Mesenchymal stem cell (in vitro differentiated cells and primary cell): ENCODE measurements at regions not wholly inside any gene's neighbourhood (a gene's known extent, or its start where the extent isn't known, plus 50 kb on each side); places are given as distances from the start of the nearest gene placed in this dataset.

Source experiments
- DNase-seq: peaks from one replicate; pipeline ENCODE4 v3.0.0-alpha.2; 2013
- H2AFZ ChIP-seq: one replicate; pipeline ENCODE4 v1.6.1; 2013; ENCODE audit warnings: low read depth, mild to moderate bottlenecking, control low read depth, inconsistent platforms, low read length, moderate library complexity
- H2AK5ac ChIP-seq: 2 replicates; pipeline ENCODE4 v1.6.1; 2013; ENCODE audit warnings: low read length, moderate library complexity, mild to moderate bottlenecking, inconsistent platforms; ENCODE audit not compliant: severe bottlenecking
- H2BK120ac ChIP-seq: one replicate; pipeline ENCODE4 v1.6.1; 2013; ENCODE audit warnings: low read depth, mild to moderate bottlenecking, inconsistent platforms, low read length, moderate library complexity
- H2BK12ac ChIP-seq, 2 experiments: one replicate each; pipeline ENCODE4 v1.6.1; 2013; ENCODE audit warnings: inconsistent platforms in 2 of 2, low read length in 2 of 2, mild to moderate bottlenecking in 2 of 2, moderate library complexity in 2 of 2, control low read depth in 1 of 2
- H2BK15ac ChIP-seq: one replicate; pipeline ENCODE4 v1.6.1; 2013; ENCODE audit warnings: mild to moderate bottlenecking, low read depth, inconsistent platforms; ENCODE audit not compliant: poor library complexity, severe bottlenecking
- H2BK5ac ChIP-seq: 2 replicates; pipeline ENCODE4 v1.6.1; 2013; ENCODE audit warnings: low read depth, mild to moderate bottlenecking, low read length, control low read depth, inconsistent platforms; ENCODE audit not compliant: poor library complexity, severe bottlenecking
- H3K14ac ChIP-seq, 2 experiments: one replicate each; pipeline ENCODE4 v1.6.1; 2013; ENCODE audit warnings: inconsistent platforms in 2 of 2, low read length in 2 of 2, control low read depth in 1 of 2, mild to moderate bottlenecking in 1 of 2, moderate library complexity in 1 of 2
- H3K18ac ChIP-seq, 2 experiments: one replicate each; pipeline ENCODE4 v1.6.1; 2013; ENCODE audit warnings: inconsistent platforms in 2 of 2, low read length in 2 of 2, control low read depth in 1 of 2, low read depth in 1 of 2, mild to moderate bottlenecking in 1 of 2
- H3K23ac ChIP-seq, 2 experiments: one replicate each; pipeline ENCODE4 v1.6.1; 2013; ENCODE audit warnings: inconsistent platforms in 2 of 2, low read length in 2 of 2, mild to moderate bottlenecking in 2 of 2, moderate library complexity in 2 of 2, control low read depth in 1 of 2
- H3K27ac ChIP-seq: 2 replicates; pipeline ENCODE4 v1.5.1; 2013; ENCODE audit warnings: mild to moderate bottlenecking, moderate library complexity, low read length, control low read depth, inconsistent platforms; ENCODE audit not compliant: poor library complexity, severe bottlenecking
- H3K27me3 ChIP-seq, 2 experiments: 2 replicates each; pipeline versions ENCODE4 v1.6.1 to v1.7.0; 2013; ENCODE audit warnings: low read length in 2 of 2, mild to moderate bottlenecking in 2 of 2, moderate library complexity in 2 of 2, control low read depth in 1 of 2, inconsistent platforms in 1 of 2; ENCODE audit not compliant: control insufficient read depth in 1 of 2, insufficient read depth in 1 of 2
- H3K36me3 ChIP-seq, 2 experiments: 2 replicates each; pipeline versions ENCODE4 v1.6.1 to v1.7.0; 2013; ENCODE audit warnings: low read length in 2 of 2, control low read depth in 1 of 2, inconsistent platforms in 1 of 2, low read depth in 1 of 2, mild to moderate bottlenecking in 1 of 2; ENCODE audit not compliant: insufficient read depth in 2 of 2, control insufficient read depth in 1 of 2
- H3K4ac ChIP-seq, 2 experiments: one replicate each; pipeline ENCODE4 v1.6.1; 2013; ENCODE audit warnings: inconsistent platforms in 2 of 2, low read length in 2 of 2, mild to moderate bottlenecking in 2 of 2, moderate library complexity in 2 of 2, control low read depth in 1 of 2, low read depth in 1 of 2
- H3K4me1 ChIP-seq: 2 replicates; pipeline ENCODE4 v1.6.1; 2013; ENCODE audit warnings: low read depth, low read length, control low read depth; ENCODE audit not compliant: control insufficient read depth, insufficient read depth
- H3K4me2 ChIP-seq: 2 replicates; pipeline ENCODE4 v1.6.1; 2013; ENCODE audit warnings: low read length, mild to moderate bottlenecking, inconsistent platforms; ENCODE audit not compliant: poor library complexity, severe bottlenecking
- H3K4me3 ChIP-seq, 2 experiments: 2 replicates each; pipeline versions ENCODE4 v1.5.1 to v1.7.0; 2013; ENCODE audit warnings: low read length in 2 of 2, mild to moderate bottlenecking in 2 of 2, control low read depth in 1 of 2, low read depth in 1 of 2; ENCODE audit not compliant: insufficient read depth in 1 of 2
- H3K79me1 ChIP-seq: replicated peaks from 2 replicates; pipeline ENCODE4 v1.6.1; 2013; ENCODE audit warnings: mild to moderate bottlenecking, control low read depth, low read length, inconsistent platforms; ENCODE audit not compliant: poor library complexity, severe bottlenecking
- H3K9ac ChIP-seq: 2 replicates; pipeline ENCODE4 v1.7.0; 2013; ENCODE audit warnings: mild to moderate bottlenecking, low read length, moderate library complexity
- H3K9me3 ChIP-seq: 2 replicates; pipeline ENCODE4 v1.7.0; 2013; ENCODE audit warnings: mild to moderate bottlenecking, low read length; ENCODE audit not compliant: control insufficient read depth
- H4K8ac ChIP-seq: one replicate; pipeline ENCODE4 v1.6.1; 2013; ENCODE audit warnings: inconsistent platforms, mild to moderate bottlenecking, low read length, moderate library complexity
- H4K91ac ChIP-seq: one replicate; pipeline ENCODE4 v1.6.1; 2013; ENCODE audit warnings: mild to moderate bottlenecking, low read length, inconsistent platforms
- WGBS: methylation state at CpG from one replicate; pipeline ENCODE4 v1.1.7; 2013; ENCODE audit warnings: mixed read lengths; 5-methylcytosine and 5-hydroxymethylcytosine counted together

GRCh38 chr3:10722911-10723310 lies 93.1 kb upstream of the SLC6A11 start:
- Histone ChIP-seq H3K14ac (no peak overlapping the region), H3K9me3 (no peaks in the 10 kb centered on the region), H3K4me3 (no peak overlapping the region), H3K23ac (no peak overlapping the region), H3K4ac (no peak overlapping the region), H3K9ac (no peak overlapping the region), H4K8ac (no peak overlapping the region), H3K4me1 (no peaks in the 10 kb centered on the region), H4K91ac (no peak overlapping the region), H2BK5ac (no peak overlapping the region), H3K36me3 (no peaks in the 10 kb centered on the region), H2BK120ac (no peak overlapping the region), H2BK12ac (no peak overlapping the region), H2BK15ac (no peak overlapping the region), H2AFZ (no peak overlapping the region), H3K27me3 (peaks cover 8 to 32% of the 10 kb centered on the region in 2 experiments), H3K18ac (no peak overlapping the region), H2AK5ac (no peak overlapping the region), H3K4me2 (no peak overlapping the region), H3K27ac (no peak overlapping the region), H3K79me1 (no peaks in the 10 kb centered on the region)
- WGBS, result 75% methylated on average over 5 of the region's 6 CpGs
- no peak for DNase-seq

GRCh38 chr3:10723991-10724390 lies 92.0 kb upstream of the SLC6A11 start:
- Histone ChIP-seq H2BK12ac (no peak overlapping the region), H3K4me2 (no peak overlapping the region), H3K36me3 (no peaks in the 10 kb centered on the region), H3K4ac (no peak overlapping the region), H2BK15ac (no peak overlapping the region), H2BK120ac (no peak overlapping the region), H3K9me3 (no peaks in the 10 kb centered on the region), H3K4me1 (no peaks in the 10 kb centered on the region), H2BK5ac (no peak overlapping the region), H2AK5ac (no peak overlapping the region), H3K9ac (no peak overlapping the region), H3K27ac (no peak overlapping the region), H3K4me3 (no peak overlapping the region), H3K14ac (no peak overlapping the region), H3K79me1 (no peaks in the 10 kb centered on the region), H3K18ac (no peak overlapping the region), H3K23ac (no peak overlapping the region), H2AFZ (no peak overlapping the region), H3K27me3 (peaks cover 8 to 37% of the 10 kb centered on the region in 2 experiments), H4K8ac (no peak overlapping the region), H4K91ac (no peak overlapping the region)
- WGBS, result 89% methylated on average over 6 of the region's 6 CpGs
- DNase-seq, result no peak

- no peak overlapping the region for H2BK5ac ChIP-seq
- H4K8ac ChIP-seq, result no peak overlapping the region
- H2BK15ac ChIP-seq, result no peak overlapping the region
- no peak overlapping the region for H2BK120ac ChIP-seq
- no peaks in the 10 kb centered on the region for H3K4me1 ChIP-seq
- peaks cover 4% of the 10 kb centered on the region for H3K9me3 ChIP-seq
- H3K4me2 ChIP-seq, result no peak overlapping the region
- H3K14ac ChIP-seq, result no peak overlapping the region
- no peak overlapping the region for H3K4ac ChIP-seq
- no peak overlapping the region for H3K18ac ChIP-seq
- H3K36me3 ChIP-seq, result no peaks in the 10 kb centered on the region
- no peak overlapping the region for H2AFZ ChIP-seq
- H4K91ac ChIP-seq, result no peak overlapping the region
- H2AK5ac ChIP-seq, result no peak overlapping the region
- 4% methylated on average over 1 of the region's 1 CpG for WGBS
- no peak overlapping the region for H3K27ac ChIP-seq
- no peak overlapping the region for H3K9ac ChIP-seq
- no peak overlapping the region for H3K23ac ChIP-seq
- peaks cover 8 to 33% of the 10 kb centered on the region in 2 experiments for H3K27me3 ChIP-seq
- no peak overlapping the region for H3K4me3 ChIP-seq
- no peak for DNase-seq
- no peak overlapping the region for H2BK12ac ChIP-seq
- no peaks in the 10 kb centered on the region for H3K79me1 ChIP-seq
These were observed 91.0 kb upstream of the SLC6A11 start for GRCh38 chr3:10725067-10725466.

GRCh38 chr3:10725846-10726245 lies 90.2 kb upstream of the SLC6A11 start:
- no peak overlapping the region for H3K14ac ChIP-seq
- H2BK15ac ChIP-seq, result no peak overlapping the region
- peaks cover 7 to 30% of the 10 kb centered on the region in 2 experiments for H3K27me3 ChIP-seq
- 50% methylated on average over 4 of the region's 5 CpGs for WGBS
- H3K36me3 ChIP-seq, result no peaks in the 10 kb centered on the region
- H2AK5ac ChIP-seq, result no peak overlapping the region
- no peak overlapping the region for H2BK12ac ChIP-seq
- no peak overlapping the region for H3K27ac ChIP-seq
- H3K23ac ChIP-seq, result no peak overlapping the region
- H2AFZ ChIP-seq, result no peak overlapping the region
- no peaks in the 10 kb centered on the region for H3K4me1 ChIP-seq
- no peaks in the 10 kb centered on the region for H3K79me1 ChIP-seq
- no peak overlapping the region for H4K8ac ChIP-seq
- no peak overlapping the region for H3K4ac ChIP-seq
- no peak overlapping the region for H2BK5ac ChIP-seq
- peaks cover 4% of the 10 kb centered on the region for H3K9me3 ChIP-seq
- H3K4me3 ChIP-seq, result no peak overlapping the region
- no peak overlapping the region for H4K91ac ChIP-seq
- H2BK120ac ChIP-seq, result no peak overlapping the region
- no peak overlapping the region for H3K18ac ChIP-seq
- no peak overlapping the region for H3K4me2 ChIP-seq
- no peak for DNase-seq
- no peak overlapping the region for H3K9ac ChIP-seq
